ENCODE measurements at regions not wholly inside any gene's neighbourhood (a gene's known extent, or its start where the extent isn't known, plus 50 kb on each side); places are given as distances from the start of the nearest gene placed in this dataset.

DNA sequence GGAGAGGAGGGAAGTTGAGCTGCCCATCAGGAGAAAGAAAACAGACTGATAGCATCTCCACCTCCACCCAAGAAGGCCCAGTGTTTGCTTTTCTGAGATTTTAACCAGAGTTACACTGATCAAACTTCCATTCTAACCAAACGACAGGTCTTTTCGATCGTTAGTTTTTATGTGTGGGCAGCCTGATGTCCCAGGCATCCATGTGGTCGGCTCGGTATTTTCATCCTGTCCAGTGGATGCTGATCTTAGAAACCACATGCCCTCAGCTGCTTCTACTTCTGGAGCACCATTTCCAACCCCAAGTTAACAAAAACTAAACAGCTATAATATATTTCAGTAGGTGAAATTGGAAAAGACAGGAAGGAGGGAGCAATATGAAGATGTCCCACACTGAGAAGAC is 536.8 kb upstream of the JAG1 start:
- TF ChIP-seq RFX5 (IDR thresholded peaks at IDR 0.05; ENCODE audit: borderline replicate concordance, low read depth, low read length) (no peak), SP1 (IDR thresholded peaks at IDR 0.05; ENCODE audit: low read depth, low read length) (no peak), JUN (IDR thresholded peaks at IDR 0.05; ENCODE audit: low read depth, low read length) (no peak), POLR2AphosphoS5 (IDR thresholded peaks at IDR 0.05; ENCODE audit: low read depth, low read length) (no peak), POLR2A (IDR thresholded peaks at IDR 0.05; ENCODE audit: control extremely low read depth in 1 of 2, low read depth in 2 of 2, low read length in 2 of 2) (no peak), GABPA (IDR thresholded peaks at IDR 0.05; ENCODE audit: borderline replicate concordance, insufficient read depth, low read length) (no peak), TAF1 (IDR thresholded peaks at IDR 0.05; ENCODE audit: low read depth, low read length) (no peak), TEAD4 (IDR thresholded peaks at IDR 0.05; ENCODE audit: low read depth, low read length) (no peak), CEBPB (IDR thresholded peaks at IDR 0.05; ENCODE audit: low read depth, low read length) (no peak), ZNF274 (IDR thresholded peaks at IDR 0.05; ENCODE audit: borderline replicate concordance, extremely low read depth, low read length) (no peak), RAD21 (IDR thresholded peaks at IDR 0.05 in 1 of 2, conservative IDR thresholded peaks at IDR 0.05 in 1 of 2; ENCODE audit: low read depth in 2 of 2, low read length in 2 of 2) (no peak)
- TF ChIP-seq, protein P1, sequence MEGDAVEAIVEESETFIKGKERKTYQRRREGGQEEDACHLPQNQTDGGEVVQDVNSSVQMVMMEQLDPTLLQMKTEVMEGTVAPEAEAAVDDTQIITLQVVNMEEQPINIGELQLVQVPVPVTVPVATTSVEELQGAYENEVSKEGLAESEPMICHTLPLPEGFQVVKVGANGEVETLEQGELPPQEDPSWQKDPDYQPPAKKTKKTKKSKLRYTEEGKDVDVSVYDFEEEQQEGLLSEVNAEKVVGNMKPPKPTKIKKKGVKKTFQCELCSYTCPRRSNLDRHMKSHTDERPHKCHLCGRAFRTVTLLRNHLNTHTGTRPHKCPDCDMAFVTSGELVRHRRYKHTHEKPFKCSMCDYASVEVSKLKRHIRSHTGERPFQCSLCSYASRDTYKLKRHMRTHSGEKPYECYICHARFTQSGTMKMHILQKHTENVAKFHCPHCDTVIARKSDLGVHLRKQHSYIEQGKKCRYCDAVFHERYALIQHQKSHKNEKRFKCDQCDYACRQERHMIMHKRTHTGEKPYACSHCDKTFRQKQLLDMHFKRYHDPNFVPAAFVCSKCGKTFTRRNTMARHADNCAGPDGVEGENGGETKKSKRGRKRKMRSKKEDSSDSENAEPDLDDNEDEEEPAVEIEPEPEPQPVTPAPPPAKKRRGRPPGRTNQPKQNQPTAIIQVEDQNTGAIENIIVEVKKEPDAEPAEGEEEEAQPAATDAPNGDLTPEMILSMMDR (IDR thresholded peaks at IDR 0.05; ENCODE audit: control extremely low read depth in 1 of 3, insufficient read depth in 1 of 3, low read depth in 1 of 3, low read length in 3 of 3): no peak
- TF ChIP-seq, protein P2, sequence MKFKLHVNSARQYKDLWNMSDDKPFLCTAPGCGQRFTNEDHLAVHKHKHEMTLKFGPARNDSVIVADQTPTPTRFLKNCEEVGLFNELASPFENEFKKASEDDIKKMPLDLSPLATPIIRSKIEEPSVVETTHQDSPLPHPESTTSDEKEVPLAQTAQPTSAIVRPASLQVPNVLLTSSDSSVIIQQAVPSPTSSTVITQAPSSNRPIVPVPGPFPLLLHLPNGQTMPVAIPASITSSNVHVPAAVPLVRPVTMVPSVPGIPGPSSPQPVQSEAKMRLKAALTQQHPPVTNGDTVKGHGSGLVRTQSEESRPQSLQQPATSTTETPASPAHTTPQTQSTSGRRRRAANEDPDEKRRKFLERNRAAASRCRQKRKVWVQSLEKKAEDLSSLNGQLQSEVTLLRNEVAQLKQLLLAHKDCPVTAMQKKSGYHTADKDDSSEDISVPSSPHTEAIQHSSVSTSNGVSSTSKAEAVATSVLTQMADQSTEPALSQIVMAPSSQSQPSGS (IDR thresholded peaks at IDR 0.05; ENCODE audit: low read length): no peak
- TF ChIP-seq, protein P3, sequence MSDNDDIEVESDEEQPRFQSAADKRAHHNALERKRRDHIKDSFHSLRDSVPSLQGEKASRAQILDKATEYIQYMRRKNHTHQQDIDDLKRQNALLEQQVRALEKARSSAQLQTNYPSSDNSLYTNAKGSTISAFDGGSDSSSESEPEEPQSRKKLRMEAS (IDR thresholded peaks at IDR 0.05): no peak

All from H1 (cell line).